ENCODE measurements at regions not wholly inside any gene's neighbourhood (a gene's known extent, or its start where the extent isn't known, plus 50 kb on each side); places are given as distances from the start of the nearest gene placed in this dataset.

DNA sequence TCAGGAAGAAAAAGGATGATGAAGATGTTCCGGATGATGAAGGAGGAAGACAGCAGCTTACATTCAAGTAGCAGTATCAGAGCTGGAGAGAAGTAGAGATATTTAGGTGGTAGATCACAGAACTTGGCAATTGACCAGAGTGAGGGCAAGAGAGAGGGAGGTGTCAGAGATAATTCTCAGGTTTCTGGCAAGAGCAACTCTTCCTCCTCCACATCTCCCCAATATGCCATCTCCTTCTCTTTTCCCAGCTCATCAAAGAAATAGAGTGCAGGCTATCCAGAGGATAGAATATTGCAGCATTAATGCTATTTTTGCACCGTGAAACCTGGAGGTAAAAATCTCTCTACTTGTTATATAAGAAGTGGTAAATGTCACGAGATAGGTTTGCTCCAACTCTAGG is 64.9 kb upstream of the OPCML start:
- DNase-seq (ENCODE audit: low spot score), result no peak
- TF ChIP-seq, protein P1, sequence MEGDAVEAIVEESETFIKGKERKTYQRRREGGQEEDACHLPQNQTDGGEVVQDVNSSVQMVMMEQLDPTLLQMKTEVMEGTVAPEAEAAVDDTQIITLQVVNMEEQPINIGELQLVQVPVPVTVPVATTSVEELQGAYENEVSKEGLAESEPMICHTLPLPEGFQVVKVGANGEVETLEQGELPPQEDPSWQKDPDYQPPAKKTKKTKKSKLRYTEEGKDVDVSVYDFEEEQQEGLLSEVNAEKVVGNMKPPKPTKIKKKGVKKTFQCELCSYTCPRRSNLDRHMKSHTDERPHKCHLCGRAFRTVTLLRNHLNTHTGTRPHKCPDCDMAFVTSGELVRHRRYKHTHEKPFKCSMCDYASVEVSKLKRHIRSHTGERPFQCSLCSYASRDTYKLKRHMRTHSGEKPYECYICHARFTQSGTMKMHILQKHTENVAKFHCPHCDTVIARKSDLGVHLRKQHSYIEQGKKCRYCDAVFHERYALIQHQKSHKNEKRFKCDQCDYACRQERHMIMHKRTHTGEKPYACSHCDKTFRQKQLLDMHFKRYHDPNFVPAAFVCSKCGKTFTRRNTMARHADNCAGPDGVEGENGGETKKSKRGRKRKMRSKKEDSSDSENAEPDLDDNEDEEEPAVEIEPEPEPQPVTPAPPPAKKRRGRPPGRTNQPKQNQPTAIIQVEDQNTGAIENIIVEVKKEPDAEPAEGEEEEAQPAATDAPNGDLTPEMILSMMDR (IDR thresholded peaks at IDR 0.05), result no peak
- Histone ChIP-seq H3K4me3 (no peak overlapping the region), H3K27ac (no peak overlapping the region)

DNA sequence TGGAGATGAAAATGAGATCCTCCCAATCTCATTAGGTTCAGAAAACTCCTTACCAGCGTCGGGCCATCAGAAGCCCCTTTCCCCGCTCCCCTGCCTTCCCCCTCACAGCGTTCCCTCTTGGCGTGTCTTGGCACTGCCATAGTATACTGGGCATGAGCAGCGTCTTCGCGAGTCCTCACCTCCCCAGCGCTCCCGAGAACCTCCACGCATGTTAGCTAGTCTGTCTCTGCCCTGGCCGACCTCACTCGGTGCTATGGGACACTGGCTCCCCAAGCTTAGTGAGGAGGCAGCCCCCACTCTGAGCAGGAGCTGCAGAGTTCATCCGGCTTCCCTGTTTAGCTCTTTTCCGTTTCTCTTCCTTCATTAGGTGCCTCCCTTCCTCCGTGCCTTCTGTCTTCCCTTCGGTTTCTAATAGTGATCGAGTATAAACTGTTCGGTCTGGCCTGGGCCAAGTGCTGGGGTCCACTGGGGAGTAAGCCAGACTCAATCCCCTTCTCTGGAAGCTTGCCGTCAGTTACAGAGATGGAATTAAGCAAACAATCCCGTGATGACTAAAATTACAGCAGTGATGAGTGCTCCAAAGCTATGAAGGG is 63.8 kb upstream of the OPCML start:
- TF ChIP-seq, protein P1 (IDR thresholded peaks at IDR 0.05), result no peak
- no peak overlapping the region for H3K27ac ChIP-seq
- DNase-seq (ENCODE audit: low spot score), result no peak
- no peak overlapping the region for H3K4me3 ChIP-seq

DNA sequence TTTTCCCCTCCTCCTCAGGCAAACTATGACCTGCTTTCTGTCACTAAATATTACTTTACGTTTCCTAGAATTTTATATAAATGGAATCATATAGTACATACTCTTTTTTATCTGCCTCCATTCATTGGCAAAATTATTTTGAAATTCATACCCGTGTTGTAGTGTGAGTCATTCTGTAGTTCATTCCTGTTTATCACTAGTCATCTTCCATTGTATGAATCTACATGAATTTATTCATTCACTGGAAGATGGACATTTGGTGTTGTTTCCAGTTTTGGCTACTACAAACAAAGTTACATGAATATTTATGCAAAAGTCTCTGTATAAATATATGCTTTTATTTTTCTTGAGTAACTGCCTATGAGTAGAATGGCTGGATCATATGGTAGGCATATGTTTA is 60.7 kb upstream of the OPCML start:
- TF ChIP-seq, protein P1 (IDR thresholded peaks at IDR 0.05), result no peak
- no peak for DNase-seq (ENCODE audit: low spot score)
- Histone ChIP-seq H3K27ac (no peak overlapping the region), H3K4me3 (no peak overlapping the region)

DNA sequence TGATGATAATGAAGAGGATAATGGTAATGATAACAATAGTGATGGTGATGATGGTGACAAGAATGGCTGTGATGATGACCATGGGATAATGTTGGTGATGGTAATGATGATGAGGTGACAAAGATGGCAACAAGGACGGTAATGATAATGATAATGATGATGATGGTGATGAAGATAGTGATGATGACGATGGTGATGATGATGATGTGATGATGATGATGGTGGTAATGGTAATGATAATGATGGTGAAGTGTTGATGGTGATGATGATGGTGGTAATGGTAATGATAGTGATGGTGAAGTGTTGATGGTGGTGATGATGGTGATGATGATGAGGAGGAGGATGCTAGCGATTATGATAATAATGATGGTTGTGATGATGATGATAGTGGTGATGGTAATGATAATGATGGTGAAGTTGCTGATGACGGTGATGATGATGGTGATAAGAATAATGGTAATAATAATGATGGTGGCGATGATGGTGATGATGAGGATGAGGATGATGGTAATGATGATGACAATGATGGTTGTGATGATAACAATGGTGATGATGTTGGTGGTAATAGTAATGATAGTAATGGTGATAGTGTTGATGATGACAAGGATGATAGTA is 54.7 kb upstream of the OPCML start:
- H3K27ac ChIP-seq, result no peak overlapping the region
- TF ChIP-seq, protein P1 (IDR thresholded peaks at IDR 0.05), result no peak
- no peak for DNase-seq (ENCODE audit: low spot score)
- H3K4me3 ChIP-seq, result no peak overlapping the region

DNA sequence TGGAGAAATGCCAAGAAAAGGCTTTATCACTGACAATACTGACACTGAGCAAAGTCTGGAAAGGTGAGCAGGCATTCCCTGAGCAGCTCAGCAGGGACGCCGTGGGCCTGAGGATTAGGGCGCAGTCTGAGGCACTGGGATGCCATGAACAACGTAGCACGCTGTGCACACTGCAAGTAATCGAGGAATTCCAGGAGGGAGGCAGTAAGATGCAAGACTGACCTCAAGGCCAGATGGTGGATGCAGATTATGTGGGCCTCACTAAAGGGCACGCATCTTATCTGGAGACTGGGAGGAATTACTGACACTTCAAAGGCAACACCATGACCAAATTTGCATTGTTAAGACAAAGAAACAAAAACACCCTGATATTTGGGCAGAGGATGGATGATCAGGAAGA is 50.4 kb upstream of the OPCML start:
- no peak overlapping the region for H3K4me3 ChIP-seq
- TF ChIP-seq, protein P1 (IDR thresholded peaks at IDR 0.05), result no peak
- DNase-seq (ENCODE audit: low spot score), result no peak
- no peak overlapping the region for H3K27ac ChIP-seq

DNA sequence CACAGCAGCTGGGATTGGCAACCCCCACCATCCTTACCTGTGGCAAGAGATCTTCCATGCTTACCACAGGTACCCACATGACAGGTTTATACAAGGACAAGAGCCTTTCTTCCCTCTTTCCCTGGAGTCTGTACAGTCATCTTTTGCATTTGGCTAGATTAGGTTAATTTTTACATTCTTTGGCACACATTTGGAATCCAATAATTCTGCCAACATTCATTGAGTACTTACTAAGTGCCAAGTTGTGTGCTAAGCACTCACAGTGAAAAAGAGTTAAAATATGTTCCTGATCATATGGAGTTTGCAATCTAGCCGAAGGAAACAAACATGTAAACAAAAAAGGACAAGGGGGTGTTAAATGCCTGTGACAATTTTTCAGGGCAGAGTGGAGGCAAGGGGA is 50.0 kb upstream of the OPCML start:
- H3K4me3 ChIP-seq, result no peak overlapping the region
- H3K27ac ChIP-seq, result no peak overlapping the region
- TF ChIP-seq, protein P1 (IDR thresholded peaks at IDR 0.05), result no peak

More for the DNA sequence above, 50.0 kb upstream of the OPCML start:
- no peak for DNase-seq (ENCODE audit: low spot score)

All from coronary artery (tissue), 2 donors.